Endothelial cell of umbilical vein (primary cell): ENCODE measurements at regions not wholly inside any gene's neighbourhood (a gene's known extent, or its start where the extent isn't known, plus 50 kb on each side); places are given as distances from the start of the nearest gene placed in this dataset.

Experiments used
- BruUV-seq: library from RNA; stranded (reverse); fragments of 400-500 nt; replicated peaks from 2 replicates; lab custom pipeline; 2021; lab: Mats Ljungman, UMichigan
- CTCF ChIA-PET: fragments of 300-600, 350-600 bp; sonication (Branson Sonifier 250); formaldehyde crosslinking; loops from one replicate; lab custom pipeline; 2021; ENCODE audit warnings: antibody characterized with exemption, inconsistent platforms; lab: Charles Lee
- POLR2A ChIA-PET: fragments of 300-600, 350-600 bp; sonication (Branson Sonifier 250); formaldehyde crosslinking; loops from one replicate; lab custom pipeline; 2021; ENCODE audit warnings: antibody characterized with exemption, inconsistent platforms; lab: Charles Lee
- DNase-seq: peaks from one replicate; pipeline ENCODE4 v3.0.0-alpha.2; 2011; ENCODE audit warnings: low read depth, low spot score
- FAIRE-seq: peaks from 2 replicates; lab custom pipeline; 2011; peaks lifted over from hg19 to GRCh38; lab: Jason Lieb, UNC
- H2AFZ ChIP-seq: 2 replicates; pipeline ENCODE4 v1.6.0; 2012; ENCODE audit warnings: low read depth, low read length, control low read depth, inconsistent platforms
- H3K27ac ChIP-seq: 2 replicates; pipeline ENCODE4 v1.5.1; 2011; ENCODE audit warnings: low read depth, mild to moderate bottlenecking, control low read depth, low read length, moderate library complexity; ENCODE audit not compliant: insufficient read depth
- H3K27me3 ChIP-seq, 2 experiments: 2 replicates each; pipeline versions ENCODE4 v1.6.0 to v1.6.1; 2011; ENCODE audit warnings: low read length in 2 of 2, mixed read lengths in 1 of 2; ENCODE audit not compliant: control insufficient read depth in 2 of 2, insufficient read depth in 2 of 2
- H3K36me3 ChIP-seq, 2 experiments: 2 replicates in 1 of 2; 3 replicates in 1 of 2; pipeline ENCODE4 v1.5.1; 2011; ENCODE audit warnings: low read length in 2 of 2, mild to moderate bottlenecking in 1 of 2, moderate library complexity in 1 of 2; ENCODE audit not compliant: control insufficient read depth in 2 of 2, insufficient read depth in 2 of 2; ENCODE audit errors: extremely low read depth in 1 of 2
- H3K4me1 ChIP-seq: 3 replicates; pipeline ENCODE4 v1.5.1; 2011; ENCODE audit warnings: mild to moderate bottlenecking, low read length; ENCODE audit not compliant: control insufficient read depth, insufficient read depth; ENCODE audit errors: extremely low read depth
- H3K4me2 ChIP-seq: 2 replicates; pipeline ENCODE4 v1.6.1; 2011; ENCODE audit warnings: low read length, control low read depth, mixed read lengths; ENCODE audit not compliant: insufficient read depth
- H3K4me3 ChIP-seq, 3 experiments: fragments of 200-600 bp in 1 of 3; sonication (generic), shearing (Covaris generic) in 1 of 3; replicated peaks in 1 of 3; 2 replicates each; pipeline ENCODE4 v1.5.1; 2011 to 2016; ENCODE audit warnings: control low read depth in 3 of 3, low read length in 3 of 3, mild to moderate bottlenecking in 2 of 3, inconsistent platforms in 1 of 3, low read depth in 1 of 3, moderate library complexity in 1 of 3; ENCODE audit not compliant: insufficient read depth in 1 of 3
- H3K79me2 ChIP-seq: 2 replicates; pipeline ENCODE4 v1.6.0; 2012; ENCODE audit warnings: low read length, inconsistent platforms; ENCODE audit not compliant: control insufficient read depth, insufficient read depth
- H3K9ac ChIP-seq: replicated peaks from 2 replicates; pipeline ENCODE3; 2011; ENCODE audit warnings: low read length, control low read depth; ENCODE audit not compliant: insufficient read depth; ENCODE audit errors: extremely low read depth
- H3K9me1 ChIP-seq: replicated peaks from 3 replicates; pipeline ENCODE4 v1.6.0; 2011; ENCODE audit warnings: mild to moderate bottlenecking, low read length; ENCODE audit not compliant: control insufficient read depth, insufficient read depth; ENCODE audit errors: extremely low read depth
- H3K9me3 ChIP-seq: replicated peaks from 2 replicates; pipeline ENCODE4 v1.5.1; 2012; ENCODE audit warnings: low read length, inconsistent platforms; ENCODE audit not compliant: control insufficient read depth, insufficient read depth
- H4K20me1 ChIP-seq: replicated peaks from 2 replicates; pipeline ENCODE3; 2011; ENCODE audit warnings: mild to moderate bottlenecking, low read length; ENCODE audit not compliant: control insufficient read depth, insufficient read depth; ENCODE audit errors: extremely low read depth
- EZH2 ChIP-seq: IDR thresholded peaks from 2 replicates; pipeline ENCODE4 v1.6.1; 2012; ENCODE audit warnings: borderline replicate concordance, low read depth, mild to moderate bottlenecking, moderate library complexity, low read length, inconsistent platforms; ENCODE audit not compliant: severe bottlenecking
- FOS ChIP-seq: IDR thresholded peaks from 2 replicates; pipeline ENCODE4 v1.6.1; 2011; ENCODE audit warnings: mild to moderate bottlenecking, low read length, moderate library complexity, borderline replicate concordance; ENCODE audit not compliant: insufficient read depth
- GATA2 ChIP-seq: IDR thresholded peaks from 2 replicates; pipeline ENCODE4 v1.7.0; 2011; ENCODE audit warnings: low read depth, mild to moderate bottlenecking, moderate library complexity, mixed read lengths, low read length; ENCODE audit not compliant: insufficient read length, insufficient read depth
- JUN ChIP-seq: IDR thresholded peaks from 2 replicates; pipeline ENCODE4 v1.6.1; 2011; ENCODE audit warnings: borderline replicate concordance, low read depth; ENCODE audit not compliant: insufficient read length, insufficient read depth
- MYC ChIP-seq: IDR thresholded peaks from one replicate; pipeline ENCODE4 v1.6.1; 2011; ENCODE audit warnings: mild to moderate bottlenecking, low read depth, low read length
- POLR2A ChIP-seq: IDR thresholded peaks from 2 replicates; pipeline ENCODE4 v1.6.1; 2012; ENCODE audit warnings: low read depth, mild to moderate bottlenecking, control low read depth, low read length
- POLR2AphosphoS5 ChIP-seq: IDR thresholded peaks from 2 replicates; pipeline ENCODE4 v1.6.1; 2012; ENCODE audit warnings: low read depth, mild to moderate bottlenecking, control low read depth, low read length, moderate library complexity; ENCODE audit not compliant: insufficient read depth
- dilution Hi-C: fragments of 300-500 bp; cut with MboI; formaldehyde crosslinking; loops from one replicate; pipeline ENCODE4 v1.15.0; 2019; ENCODE audit warnings: low sequenced_read_pairs; ENCODE audit not compliant: extremely low pct_ligation_motif_present
- intact Hi-C: fragments of 100-400 bp; cut with micrococcal nuclease; formaldehyde crosslinking; loops from one replicate; pipeline ENCODE4 v1.10.0; 2022
- TF ChIP-seq, protein P1 (sequence below): IDR thresholded peaks from 2 replicates; pipeline ENCODE4 v1.6.1; 2011; ENCODE audit not compliant: insufficient read depth, insufficient read length
- TF ChIP-seq, protein P2 (sequence below), 2 donors: IDR thresholded peaks; 1 replicate in 1 of 2; 2 replicates in 1 of 2; pipeline ENCODE4 v1.5.1; 2011; ENCODE audit warnings: low read length in 2 of 2, mild to moderate bottlenecking in 2 of 2, moderate library complexity in 2 of 2, control low read depth in 1 of 2, inconsistent platforms in 1 of 2, low read depth in 1 of 2; ENCODE audit not compliant: insufficient read depth in 1 of 2; ENCODE audit errors: extremely low read depth in 1 of 2

DNA sequence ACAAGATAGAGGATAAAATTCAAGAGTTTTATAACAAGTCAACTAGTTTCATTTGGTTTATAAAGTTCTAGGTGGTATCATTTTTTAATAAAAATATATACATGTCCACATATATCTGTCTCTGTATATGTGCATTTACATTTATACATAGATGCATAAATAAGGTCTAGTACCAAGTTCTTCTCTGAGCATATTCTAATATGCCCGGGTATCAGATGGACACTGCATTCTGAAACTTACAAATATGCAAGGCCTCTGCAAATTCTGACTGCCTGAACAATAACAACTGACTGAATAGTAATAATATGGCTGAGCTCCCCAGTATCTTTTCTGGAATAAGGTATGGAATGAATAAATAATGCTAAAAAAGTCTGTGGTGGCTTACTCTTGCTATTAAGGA lies 304.8 kb downstream of the KLF12 start:
- Histone ChIP-seq H3K4me3 (no peak overlapping the region), H3K9me3 (no peaks in the 10 kb centered on the region), H3K36me3 (no peaks in the 10 kb centered on the region), H3K9me1 (no peaks in the 10 kb centered on the region), H3K4me2 (peak overlapping the region; percentile 63), H3K79me2 (peaks cover 3% of the 10 kb centered on the region), H3K27ac (no peak overlapping the region), H3K4me1 (peaks cover 16% of the 10 kb centered on the region), H3K27me3 (no peaks in the 10 kb centered on the region), H4K20me1 (no peaks in the 10 kb centered on the region), H2AFZ (no peak overlapping the region), H3K9ac (no peak overlapping the region)
- no peak for TF ChIP-seq MYC
- no peak for TF ChIP-seq POLR2AphosphoS5
- no peak for TF ChIP-seq GATA2
- TF ChIP-seq, protein P1, sequence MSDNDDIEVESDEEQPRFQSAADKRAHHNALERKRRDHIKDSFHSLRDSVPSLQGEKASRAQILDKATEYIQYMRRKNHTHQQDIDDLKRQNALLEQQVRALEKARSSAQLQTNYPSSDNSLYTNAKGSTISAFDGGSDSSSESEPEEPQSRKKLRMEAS, result no peak
- TF ChIP-seq FOS, result no peak
- TF ChIP-seq, protein P2, sequence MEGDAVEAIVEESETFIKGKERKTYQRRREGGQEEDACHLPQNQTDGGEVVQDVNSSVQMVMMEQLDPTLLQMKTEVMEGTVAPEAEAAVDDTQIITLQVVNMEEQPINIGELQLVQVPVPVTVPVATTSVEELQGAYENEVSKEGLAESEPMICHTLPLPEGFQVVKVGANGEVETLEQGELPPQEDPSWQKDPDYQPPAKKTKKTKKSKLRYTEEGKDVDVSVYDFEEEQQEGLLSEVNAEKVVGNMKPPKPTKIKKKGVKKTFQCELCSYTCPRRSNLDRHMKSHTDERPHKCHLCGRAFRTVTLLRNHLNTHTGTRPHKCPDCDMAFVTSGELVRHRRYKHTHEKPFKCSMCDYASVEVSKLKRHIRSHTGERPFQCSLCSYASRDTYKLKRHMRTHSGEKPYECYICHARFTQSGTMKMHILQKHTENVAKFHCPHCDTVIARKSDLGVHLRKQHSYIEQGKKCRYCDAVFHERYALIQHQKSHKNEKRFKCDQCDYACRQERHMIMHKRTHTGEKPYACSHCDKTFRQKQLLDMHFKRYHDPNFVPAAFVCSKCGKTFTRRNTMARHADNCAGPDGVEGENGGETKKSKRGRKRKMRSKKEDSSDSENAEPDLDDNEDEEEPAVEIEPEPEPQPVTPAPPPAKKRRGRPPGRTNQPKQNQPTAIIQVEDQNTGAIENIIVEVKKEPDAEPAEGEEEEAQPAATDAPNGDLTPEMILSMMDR (IDR thresholded peaks at IDR 0.05; ENCODE audit: extremely low read depth in 1 of 2, insufficient read depth in 1 of 2, low read depth in 1 of 2, low read length in 2 of 2), result no peak
- TF ChIP-seq POLR2A, result no peak
- no peak for TF ChIP-seq JUN
- TF ChIP-seq EZH2, result no peak
- ChIA-PET POLR2A (no interaction called here), CTCF (interaction anchor here (1.0 to 2.2 kb wide), 4 partner anchors 64 to 1429 kb away, joined by 3 to 7 read pairs (median 4); no protein-coding TSS in a partner anchor)
- no TSS peak for BruUV-seq
- FAIRE-seq (no peak), DNase-seq (no peak)
- dilution Hi-C loops, result no loop called here
- intact Hi-C loops, result loop anchor here (2.0 kb wide), 1 partner anchor 63 kb away; no protein-coding TSS in a partner anchor
